GM23248 (cell line): ENCODE measurements at regions not wholly inside any gene's neighbourhood (a gene's known extent, or its start where the extent isn't known, plus 50 kb on each side); places are given as distances from the start of the nearest gene placed in this dataset.

ENCODE experiments used
- DNase-seq: peaks from one replicate; pipeline ENCODE4 v3.0.0-alpha.2; 2015
- H2AFZ ChIP-seq: fragments of 200-600 bp; sonication (generic); 2 replicates; pipeline ENCODE4 v1.6.1; 2016; ENCODE audit warnings: antibody characterized with exemption
- H3F3A ChIP-seq: fragments of 200-600 bp; sonication (generic); 2 replicates; pipeline ENCODE4 v1.6.1; 2016; ENCODE audit warnings: mild to moderate bottlenecking, antibody characterized with exemption, mixed run types; ENCODE audit not compliant: insufficient read depth
- H3K27ac ChIP-seq: fragments of 200-600 bp; sonication (generic); 2 replicates; pipeline ENCODE4 v1.5.1; 2016; ENCODE audit warnings: mild to moderate bottlenecking
- H3K27me3 ChIP-seq: fragments of 200-600 bp; sonication (generic); replicated peaks from 2 replicates; pipeline ENCODE4 v1.6.1; 2016; ENCODE audit warnings: mild to moderate bottlenecking; ENCODE audit not compliant: insufficient read depth
- H3K36me3 ChIP-seq: fragments of 200-600 bp; sonication (generic); 2 replicates; pipeline ENCODE4 v1.6.1; 2016; ENCODE audit warnings: low read depth, mild to moderate bottlenecking
- H3K4me1 ChIP-seq: fragments of 200-600 bp; sonication (generic); 2 replicates; pipeline ENCODE4 v1.6.1; 2016; ENCODE audit warnings: mild to moderate bottlenecking; ENCODE audit not compliant: insufficient read depth
- H3K4me2 ChIP-seq: fragments of 200-600 bp; sonication (generic); one replicate; pipeline ENCODE4 v1.6.1; 2016; ENCODE audit warnings: mild to moderate bottlenecking; ENCODE audit not compliant: unreplicated experiment
- H3K4me3 ChIP-seq: fragments of 200-600 bp; sonication (generic); 2 replicates; pipeline ENCODE4 v1.5.1; 2016; ENCODE audit warnings: mild to moderate bottlenecking
- H3K79me2 ChIP-seq: fragments of 200-600 bp; sonication (generic); 2 replicates; pipeline ENCODE4 v1.6.1; 2016; ENCODE audit warnings: mild to moderate bottlenecking; ENCODE audit not compliant: insufficient read depth
- H3K9ac ChIP-seq: fragments of 200-600 bp; sonication (generic); 2 replicates; pipeline ENCODE4 v1.6.1; 2016; ENCODE audit warnings: mild to moderate bottlenecking
- H3K9me2 ChIP-seq: fragments of 200-600 bp; sonication (generic); 2 replicates; pipeline ENCODE4 v1.6.1; 2016; ENCODE audit warnings: mixed run types, mild to moderate bottlenecking, moderate library complexity; ENCODE audit not compliant: insufficient read depth
- H3K9me3 ChIP-seq: fragments of 200-600 bp; sonication (generic); one replicate; pipeline ENCODE4 v1.6.1; 2017; ENCODE audit warnings: low read depth
- H4K20me1 ChIP-seq: fragments of 200-600 bp; sonication (generic); 2 replicates; pipeline ENCODE4 v1.6.0; 2016; ENCODE audit not compliant: insufficient read depth
- EZH2 ChIP-seq: fragments of 200-600 bp; sonication (generic); IDR thresholded peaks from 2 replicates; pipeline ENCODE4 v1.6.1; 2018; ENCODE audit warnings: antibody characterized with exemption, mild to moderate bottlenecking; ENCODE audit not compliant: insufficient read depth, poor library complexity, severe bottlenecking
- EZH2phosphoT487 ChIP-seq: fragments of 200-600 bp; sonication (generic); IDR thresholded peaks from 2 replicates; pipeline ENCODE4 v1.6.1; 2018; ENCODE audit warnings: antibody characterized with exemption, moderate library complexity, mild to moderate bottlenecking, low read depth; ENCODE audit not compliant: insufficient read depth
- WGBS, 2 experiments: methylation state at CpG; one replicate each; pipeline ENCODE4 v1.1.6; 2015 to 2017; ENCODE audit warnings: low lambda C conversion rate in 2 of 2, low coverage in 1 of 2; ENCODE audit errors: missing lambda C conversion rate in 2 of 2; 5-methylcytosine and 5-hydroxymethylcytosine counted together
- in situ Hi-C: fragments of 300-500 bp; cut with MboI; formaldehyde crosslinking; loops from 2 replicates; pipeline ENCODE4 v1.15.0; 2020

- Histone ChIP-seq H3K4me3 (no peak overlapping the region), H3F3A (no peaks in the 10 kb centered on the region; the same call in 1 of the 2 replicates), H3K79me2 (no peaks in the 10 kb centered on the region), H3K4me1 (peaks cover 15% of the 10 kb centered on the region), H3K36me3 (no peaks in the 10 kb centered on the region), H3K9me2 (no peaks in the 10 kb centered on the region), H2AFZ (no peak overlapping the region), H3K27me3 (no peaks in the 10 kb centered on the region), H3K9ac (no peak overlapping the region), H4K20me1 (no peaks in the 10 kb centered on the region), H3K27ac (no peak overlapping the region), H3K4me2 (no peak overlapping the region), H3K9me3 (no peaks in the 10 kb centered on the region)
- in situ Hi-C loops: loop anchor here (10.0 to 25.0 kb wide), 2 partner anchors 1204 to 1441 kb away; no protein-coding TSS in a partner anchor
- peak; percentile 75 for DNase-seq
- no peak for TF ChIP-seq EZH2
- no peak for TF ChIP-seq EZH2phosphoT487
- 4 to 7% methylated on average over 2 to 4 of the region's 4 CpGs for WGBS, 2 experiments
These were observed 254.5 kb upstream of the RPS6KA3 start for GRCh38 chrX:20521222-20521621.

DNA sequence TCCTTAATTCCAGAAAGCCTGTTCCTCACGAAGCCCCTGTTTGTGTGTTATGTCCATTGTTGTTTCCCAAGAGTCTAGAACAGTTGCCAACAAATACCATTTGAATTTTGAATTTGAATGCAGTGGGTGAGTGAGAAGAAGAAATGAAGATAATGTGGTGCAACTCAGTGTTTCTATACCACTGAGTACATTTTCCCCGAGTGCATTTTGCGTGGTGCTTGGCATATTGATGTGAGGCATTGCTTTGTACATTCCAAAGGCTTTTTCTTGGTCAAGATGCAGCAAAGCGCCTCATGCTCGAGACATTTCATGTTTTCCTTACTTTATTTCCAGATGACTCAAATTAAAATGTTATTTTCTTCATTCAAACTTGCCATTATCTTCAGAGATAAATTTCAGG, 253.1 kb upstream of the RPS6KA3 start:
- in situ Hi-C loops: loop anchor here (10.0 to 25.0 kb wide), 2 partner anchors 1205 to 1442 kb away; no protein-coding TSS in a partner anchor
- no peaks in the 10 kb centered on the region for H3K9me2 ChIP-seq
- 78 to 85% methylated on average over 5 of the region's 5 CpGs for WGBS, 2 experiments

DNA sequence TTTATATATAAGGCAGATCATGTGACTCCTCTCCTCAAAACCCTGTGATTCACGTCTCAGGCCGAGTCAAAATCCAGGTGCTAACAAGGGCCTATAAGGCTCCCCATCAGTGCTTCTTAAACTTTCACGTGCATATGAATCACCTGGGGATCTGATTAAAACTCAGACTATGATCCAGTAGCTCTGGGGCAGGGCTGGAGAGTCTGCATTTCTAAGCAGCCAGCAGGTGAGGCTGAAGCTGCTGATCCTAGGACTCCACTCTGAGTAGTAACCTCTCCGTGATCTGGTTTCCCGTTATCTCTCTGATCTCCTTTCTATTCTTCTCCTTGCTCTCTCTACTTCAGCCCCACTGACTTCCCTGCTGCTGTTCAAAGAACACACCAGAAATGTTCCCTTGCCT, 252.4 kb upstream of the RPS6KA3 start:
- Histone ChIP-seq H3K27ac (no peak overlapping the region), H3K36me3 (no peaks in the 10 kb centered on the region), H3K4me1 (peaks cover 29% of the 10 kb centered on the region), H3K4me2 (no peak overlapping the region), H3K9me3 (no peaks in the 10 kb centered on the region), H3F3A (peaks cover 18% of the 10 kb centered on the region), H4K20me1 (no peaks in the 10 kb centered on the region), H2AFZ (no peak overlapping the region), H3K79me2 (no peaks in the 10 kb centered on the region), H3K9me2 (no peaks in the 10 kb centered on the region), H3K27me3 (no peaks in the 10 kb centered on the region), H3K4me3 (no peak overlapping the region), H3K9ac (no peak overlapping the region)
- in situ Hi-C loops: loop anchor here (25.0 kb wide), 1 partner anchor 1443 kb away; no protein-coding TSS in a partner anchor
- DNase-seq: no peak
- 100% methylated on average over 3 to 5 of the region's 5 CpGs for whole genome bisulfite sequencing, 2 experiments
- no peak for TF ChIP-seq EZH2
- no peak for TF ChIP-seq EZH2phosphoT487

More for the DNA sequence above, 253.1 kb upstream of the RPS6KA3 start:
- no peak overlapping the region for H2AFZ ChIP-seq
- no peaks in the 10 kb centered on the region for H3K27me3 ChIP-seq
- no peak for DNase-seq
- TF ChIP-seq EZH2phosphoT487 (no peak), EZH2 (no peak)
- peaks cover 13% of the 10 kb centered on the region for H3F3A ChIP-seq
- H3K4me2 ChIP-seq: no peak overlapping the region
- no peaks in the 10 kb centered on the region for H3K9me3 ChIP-seq
- H3K4me3 ChIP-seq: no peak overlapping the region
- H3K9ac ChIP-seq: no peak overlapping the region
- peaks cover 23% of the 10 kb centered on the region for H3K4me1 ChIP-seq
- H3K36me3 ChIP-seq: no peaks in the 10 kb centered on the region
- no peaks in the 10 kb centered on the region for H4K20me1 ChIP-seq
- H3K27ac ChIP-seq: no peak overlapping the region
- no peaks in the 10 kb centered on the region for H3K79me2 ChIP-seq

DNA sequence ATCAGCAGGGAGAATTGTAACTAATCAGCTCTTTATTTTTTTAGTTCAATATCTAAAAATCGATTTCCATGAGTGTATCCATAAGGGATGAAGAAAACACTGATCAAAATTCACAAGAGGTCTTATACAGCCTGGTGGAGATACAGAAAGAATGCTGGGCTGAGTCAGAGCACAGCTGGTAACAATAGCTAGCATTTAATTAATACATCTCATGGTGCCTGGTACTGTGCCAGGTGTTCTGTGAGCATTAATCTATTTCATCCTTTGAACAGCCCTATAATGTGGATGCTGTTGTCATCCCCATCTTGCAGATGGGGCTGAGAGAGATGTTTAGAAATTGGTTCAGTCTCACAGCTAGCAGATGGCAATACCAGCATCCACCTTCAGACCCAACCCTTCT, 250.9 kb upstream of the RPS6KA3 start:
- TF ChIP-seq EZH2phosphoT487 (no peak), EZH2 (no peak)
- Histone ChIP-seq H3K27ac (no peak overlapping the region), H4K20me1 (no peaks in the 10 kb centered on the region), H3K9me2 (no peaks in the 10 kb centered on the region), H3K27me3 (no peaks in the 10 kb centered on the region), H3K4me3 (no peak overlapping the region), H3K9me3 (no peaks in the 10 kb centered on the region), H3F3A (peaks cover 29% of the 10 kb centered on the region), H3K9ac (no peak overlapping the region), H3K4me1 (peaks cover 42% of the 10 kb centered on the region), H3K4me2 (no peak overlapping the region), H3K36me3 (no peaks in the 10 kb centered on the region), H3K79me2 (no peaks in the 10 kb centered on the region), H2AFZ (no peak overlapping the region)
- in situ Hi-C loops: loop anchor here (25.0 kb wide), 1 partner anchor 1445 kb away; no protein-coding TSS in a partner anchor
- 0% methylated on average over 1 of the region's 1 CpG for WGBS, 2 experiments
- DNase-seq: peak; percentile 42
